Stimulated activated CD4-positive, alpha-beta T cell treated with anti-CD3 and anti-CD28 coated beads, Interleukin-1b, Interleukin-23, amount 100 ng/mL, for 48 hours (primary cell): ENCODE measurements at regions not wholly inside any gene's neighbourhood (a gene's known extent, or its start where the extent isn't known, plus 50 kb on each side); places are given as distances from the start of the nearest gene placed in this dataset.
"Not testable (repeated sequence)": the region's sequence is repeated elsewhere in the genome, so short reads cannot be mapped to it uniquely, and the experiment has no call there.

Source experiments
- DNase-seq: peaks from one replicate; pipeline ENCODE4 v3.0.0-alpha.2; 2020

- DNase-seq = not testable (repeated sequence)
Observed at GRCh38 chr9:41754403-41754802, 374.8 kb downstream of the CNTNAP3B start.

DNA sequence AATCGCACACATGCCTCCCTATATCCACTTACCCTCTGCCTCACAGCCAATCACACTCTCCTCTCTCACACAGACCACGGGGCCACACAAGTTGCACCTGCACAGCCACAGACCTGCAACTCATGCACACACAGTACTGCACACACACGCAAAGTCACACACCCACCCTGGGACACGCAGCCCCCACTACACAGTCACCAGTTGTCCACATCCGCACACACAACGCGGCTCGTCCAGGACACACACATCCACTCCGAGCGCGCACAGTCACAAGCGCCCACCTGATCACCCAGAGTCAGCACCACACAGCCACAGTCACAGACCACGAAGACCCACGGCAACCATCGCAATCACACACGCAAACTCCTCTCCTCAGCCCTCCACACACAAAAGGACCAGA, 387.3 kb downstream of the CNTNAP3B start:
- not testable (repeated sequence) for DNase-seq

DNA sequence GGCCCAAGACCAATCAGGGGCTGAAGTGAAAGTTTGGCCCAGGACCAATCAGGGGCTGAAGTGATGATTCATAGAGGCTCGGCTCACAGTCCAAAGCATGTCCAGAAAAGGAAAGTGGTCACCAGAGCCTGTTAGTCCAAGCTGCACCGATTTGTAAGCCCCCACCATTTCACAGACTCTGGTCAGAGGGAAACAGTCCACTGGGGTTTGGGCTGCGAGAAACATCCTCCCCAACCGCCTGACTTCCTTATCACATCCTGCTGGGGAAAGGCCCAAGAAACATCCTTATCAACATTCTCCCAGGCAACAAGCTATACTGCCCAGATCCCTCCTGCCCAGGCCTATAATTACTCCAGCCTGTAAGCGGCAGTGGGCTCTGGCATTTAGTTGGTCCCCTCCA, 388.1 kb downstream of the CNTNAP3B start:
- not testable (repeated sequence) for DNase-seq

GRCh38 chr9:41738681-41739080, 390.5 kb downstream of the CNTNAP3B start:
- not testable (repeated sequence) for DNase-seq

DNA sequence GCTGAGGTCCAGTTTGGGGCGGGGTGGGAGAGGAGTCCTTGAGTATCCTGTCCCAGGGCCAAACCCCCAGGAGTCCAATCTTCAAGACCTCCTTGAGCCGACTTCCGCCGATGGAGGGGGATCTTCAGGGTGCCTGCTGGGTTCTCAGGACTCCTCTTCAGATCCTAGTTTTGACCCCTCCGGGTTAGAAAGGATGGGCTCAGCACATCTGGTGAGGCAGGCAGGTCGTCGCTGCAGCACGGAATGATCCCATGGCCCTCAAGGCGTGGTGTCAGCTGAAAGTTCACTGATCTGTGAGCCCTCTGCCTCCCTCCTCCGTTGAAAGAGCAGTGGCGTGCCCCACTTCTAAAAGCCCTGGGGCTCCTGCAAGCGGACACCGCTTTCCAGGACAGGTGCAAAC, 430.0 kb downstream of the CNTNAP3B start:
- not testable (repeated sequence) for DNase-seq

DNA sequence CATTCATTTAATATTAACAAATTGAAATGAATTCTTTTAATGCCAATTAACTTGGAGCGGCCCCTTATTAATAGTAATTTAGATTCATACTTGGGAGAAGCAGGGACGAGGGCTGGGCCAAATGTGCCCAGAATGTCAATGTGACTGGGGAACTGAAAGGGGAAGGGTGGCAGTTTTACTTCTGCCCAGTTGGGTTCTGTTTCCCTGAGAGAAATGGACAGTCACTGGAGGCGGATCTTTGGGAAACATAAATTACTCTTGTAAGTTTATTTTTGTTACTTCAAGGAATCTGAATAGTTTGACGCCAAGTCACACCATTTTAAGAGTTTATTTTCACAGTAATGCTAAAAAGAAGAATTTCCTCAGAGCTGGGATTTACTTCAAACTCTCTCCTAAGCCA, 432.1 kb downstream of the CNTNAP3B start:
- not testable (repeated sequence) for DNase-seq

- DNase-seq = not testable (repeated sequence)
Observed at GRCh38 chr9:41679312-41679711, 449.9 kb downstream of the CNTNAP3B start.

DNA sequence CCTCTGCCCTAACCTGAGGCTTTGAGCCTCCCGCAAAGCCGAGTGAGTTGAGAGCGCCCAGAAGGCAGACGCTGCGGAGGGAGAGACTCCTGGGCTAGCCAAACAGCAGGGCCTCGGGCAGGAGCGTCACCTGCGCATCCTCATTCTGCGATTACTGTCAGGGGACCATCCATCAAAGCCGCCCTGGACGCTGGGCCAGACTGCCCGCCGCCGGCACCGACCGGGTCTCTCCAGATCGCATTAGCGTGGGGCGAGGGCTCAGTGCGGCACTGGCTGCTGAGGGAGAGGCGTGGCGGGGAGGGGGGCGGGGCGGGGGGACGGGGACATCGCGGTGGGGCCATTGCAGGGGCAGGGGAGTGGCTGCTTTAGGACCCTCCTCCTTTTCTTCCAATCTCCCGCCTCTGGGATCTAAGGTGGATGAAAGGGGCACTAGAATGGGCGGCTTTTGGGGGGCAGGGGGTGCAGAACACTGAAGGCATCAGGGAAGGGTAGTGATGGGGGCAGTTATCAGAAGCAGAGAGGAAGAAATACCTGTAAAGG, 465.7 kb downstream of the CNTNAP3B start:
- not testable (repeated sequence) for DNase-seq

GRCh38 chr9:41658706-41659105, 469.6 kb upstream of the ZNG1F start:
- not testable (repeated sequence) for DNase-seq

- DNase-seq = not testable (repeated sequence)
Observed at GRCh38 chr9:41658116-41658515, 469.0 kb upstream of the ZNG1F start.

DNA sequence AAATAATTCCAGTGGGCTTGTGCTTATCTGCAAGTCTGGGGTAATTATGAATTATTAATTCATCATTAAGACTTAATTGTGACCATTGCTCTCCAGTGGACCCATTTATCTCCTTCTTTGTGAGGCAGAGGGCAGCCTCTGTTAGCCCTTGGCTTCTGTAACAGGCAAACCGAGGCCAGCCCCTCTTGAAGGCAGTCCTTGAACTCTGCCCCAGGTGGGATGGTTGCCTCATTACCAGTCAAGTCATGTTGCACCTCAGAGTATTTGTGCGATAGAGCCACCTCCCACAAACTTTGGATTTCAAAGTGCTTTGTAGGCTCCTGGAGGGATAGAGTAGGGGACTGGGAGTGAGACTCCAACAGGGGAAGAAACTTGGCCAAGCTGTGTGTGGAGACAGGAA, 468.0 kb upstream of the ZNG1F start:
- not testable (repeated sequence) for DNase-seq

GRCh38 chr9:41655071-41655554, 466.0 kb upstream of the ZNG1F start:
- DNase-seq = not testable (repeated sequence)

DNA sequence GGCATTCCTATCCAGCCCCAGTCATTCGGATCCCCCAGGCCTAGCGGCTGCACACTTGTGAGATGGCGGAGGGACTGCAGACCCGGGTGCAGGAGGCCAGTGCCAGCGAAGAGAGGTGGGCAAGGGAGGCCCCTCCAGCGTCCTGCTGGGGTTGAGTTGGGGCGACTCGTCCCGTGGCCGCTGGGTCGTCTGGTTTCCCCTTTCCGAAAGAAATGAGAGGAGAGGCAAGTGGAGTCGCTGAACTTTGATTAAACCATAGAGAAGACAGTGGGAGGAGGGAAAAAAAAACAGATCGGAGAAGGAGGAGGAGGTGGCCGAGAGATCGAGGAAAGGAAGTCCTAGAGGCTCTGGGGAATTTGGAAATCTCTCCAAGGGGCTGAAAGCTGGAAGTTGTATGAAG, 465.2 kb upstream of the ZNG1F start:
- not testable (repeated sequence) for DNase-seq

DNA sequence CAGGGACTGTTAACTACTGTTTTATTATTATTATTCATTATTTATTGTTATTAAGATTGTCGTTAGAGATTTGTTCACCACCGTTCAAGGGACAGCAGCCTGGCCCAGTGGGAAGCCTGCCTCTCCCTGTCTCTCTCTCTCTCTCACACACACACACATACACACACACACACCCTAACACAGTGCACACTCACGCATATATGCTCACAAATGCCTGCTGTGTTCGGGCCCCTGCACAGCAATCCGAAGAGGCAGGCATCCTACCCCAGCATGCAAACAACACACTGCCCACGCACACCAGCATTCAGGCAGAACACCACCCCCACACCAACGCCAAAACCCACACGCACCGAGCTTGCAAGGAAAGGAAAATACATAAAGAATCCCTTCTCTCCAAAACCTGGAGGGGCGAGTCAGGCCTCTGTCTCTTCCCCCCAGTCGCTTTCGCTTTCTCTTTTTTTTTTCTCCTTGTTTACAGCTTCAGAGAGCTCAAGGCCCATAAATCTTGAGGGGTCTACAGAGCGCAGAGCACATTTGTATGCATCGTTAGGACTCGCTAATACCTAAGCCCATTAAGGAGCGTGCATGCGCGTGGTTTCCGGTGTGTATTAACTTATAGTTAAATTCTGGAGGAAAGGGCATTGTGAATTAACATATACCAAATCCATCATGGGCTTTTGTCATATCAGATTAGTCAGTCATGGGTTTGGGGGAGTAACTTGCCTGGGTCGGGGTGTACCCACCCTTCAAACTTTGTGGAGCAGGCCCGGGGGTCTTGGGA, 464.6 kb upstream of the ZNG1F start:
- DNase-seq = not testable (repeated sequence)

- DNase-seq = not testable (repeated sequence)
Observed at GRCh38 chr9:41652800-41653199, 463.7 kb upstream of the ZNG1F start.

GRCh38 chr9:41652100-41652713, 463.1 kb upstream of the ZNG1F start:
- not testable (repeated sequence) for DNase-seq

DNA sequence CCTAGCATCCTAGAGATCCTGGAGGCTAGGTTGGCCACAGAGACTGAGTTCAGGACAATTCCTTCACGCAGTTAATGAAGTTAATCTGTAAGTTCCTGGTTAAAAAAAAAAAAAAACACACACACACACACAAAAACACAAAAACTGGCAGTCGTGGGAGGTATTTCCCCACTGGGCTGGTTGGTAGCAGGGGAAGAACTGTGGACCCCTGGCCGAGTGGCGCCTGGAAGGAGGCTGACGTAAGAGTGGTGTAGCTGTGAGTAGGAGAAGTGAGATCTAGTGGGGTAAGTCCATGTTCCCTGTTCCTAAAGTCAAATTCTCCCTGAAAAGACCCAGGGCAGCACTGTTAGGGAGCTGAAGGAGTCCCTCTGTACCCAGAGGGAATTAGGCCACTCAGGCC, 461.0 kb upstream of the ZNG1F start:
- DNase-seq = not testable (repeated sequence)

GRCh38 chr9:41648564-41648963, 459.4 kb upstream of the ZNG1F start:
- peak; percentile 31 for DNase-seq

- not testable (repeated sequence) for DNase-seq
Observed at GRCh38 chr9:41646246-41646645, 457.1 kb upstream of the ZNG1F start.

- DNase-seq = peak; percentile 67
Observed at GRCh38 chr9:41643571-41644279, 454.6 kb upstream of the ZNG1F start.

GRCh38 chr9:41633726-41634125, 444.6 kb upstream of the ZNG1F start:
- DNase-seq = not testable (repeated sequence)

DNA sequence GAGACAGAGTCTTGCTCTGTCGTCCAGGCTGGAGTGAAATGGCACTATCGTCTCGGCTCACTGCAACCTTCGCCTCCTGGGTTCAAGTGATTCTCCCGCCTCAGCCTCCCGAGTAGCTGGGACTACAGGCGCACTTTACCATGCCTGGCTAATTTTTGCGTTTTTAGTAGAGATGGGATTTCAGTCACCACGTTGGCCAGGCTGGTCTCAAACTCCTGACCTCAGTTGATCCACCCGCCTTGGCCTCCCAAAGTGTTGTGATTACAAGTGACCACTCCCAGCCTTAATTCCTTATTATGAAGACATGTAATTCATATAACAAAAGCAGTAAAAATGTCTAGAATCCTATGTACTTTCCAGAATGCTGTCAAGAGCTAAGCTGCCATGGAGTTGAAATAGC, 434.5 kb upstream of the ZNG1F start:
- DNase-seq = not testable (repeated sequence)

- not testable (repeated sequence) for DNase-seq
Observed at GRCh38 chr9:41619254-41619653, 430.1 kb upstream of the ZNG1F start.
